ENCODE measurements at regions not wholly inside any gene's neighbourhood (a gene's known extent, or its start where the extent isn't known, plus 50 kb on each side); places are given as distances from the start of the nearest gene placed in this dataset.

DNA sequence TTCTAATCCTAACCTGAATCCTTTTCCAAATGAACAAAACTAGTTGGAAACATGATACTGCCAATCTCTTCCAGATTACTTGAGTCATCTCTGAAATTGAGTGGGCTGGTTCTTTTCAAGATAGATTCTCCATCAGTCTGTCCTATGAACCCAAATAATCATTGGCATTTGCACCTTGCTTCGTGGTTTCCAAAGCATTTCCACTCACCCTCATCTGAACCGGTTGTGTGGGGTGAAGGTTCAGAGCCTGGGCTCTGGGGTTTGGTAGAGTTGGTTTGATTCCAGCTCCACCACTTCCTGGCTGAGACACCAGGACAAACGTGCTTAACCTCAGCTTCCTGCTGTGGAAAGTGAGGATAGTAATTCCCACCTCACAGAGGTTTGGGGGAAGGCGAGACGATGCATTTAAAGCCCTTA is 206.4 kb upstream of the E2F8 start:
- peak in 1 of 2 donors; percentile 41 for DNase-seq (ENCODE audit: low read depth in 2 of 2)
- no peak overlapping the region for H3K4me3 ChIP-seq (replicated peaks in 1 of 2; ENCODE audit: low read depth in 2 of 2, low read length in 2 of 2)
- TF ChIP-seq CTCF (IDR thresholded peaks at IDR 0.05; ENCODE audit: low read depth, low read length): no peak

DNA sequence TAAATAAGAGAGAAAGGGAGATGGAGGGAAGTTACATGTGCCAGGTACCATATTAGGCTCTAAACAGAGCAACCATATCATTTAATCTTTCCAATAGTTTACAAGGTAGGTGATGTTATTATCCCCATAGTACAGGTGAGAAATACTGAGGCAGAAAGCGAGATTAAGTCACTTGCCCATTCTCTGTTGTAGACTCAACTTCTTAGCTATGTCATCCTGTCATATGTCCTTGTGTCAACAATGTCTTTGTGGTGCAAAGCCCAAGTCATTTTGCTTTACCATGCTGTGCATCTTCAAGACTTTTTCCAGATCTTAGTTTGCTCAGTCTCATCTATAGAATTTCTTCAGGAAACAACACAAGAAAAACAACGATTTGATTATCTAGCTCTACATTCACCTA is 205.0 kb upstream of the E2F8 start:
- no peak for TF ChIP-seq CTCF (IDR thresholded peaks at IDR 0.05; ENCODE audit: low read depth, low read length)
- no peak overlapping the region for H3K4me3 ChIP-seq (replicated peaks in 1 of 2; ENCODE audit: low read depth in 2 of 2, low read length in 2 of 2)
- DNase-seq (ENCODE audit: low read depth in 2 of 2): no peak

- no peak overlapping the region for H3K4me3 ChIP-seq (replicated peaks in 1 of 2; ENCODE audit: low read depth in 2 of 2, low read length in 2 of 2)
- peak; percentile 41 to 69 for DNase-seq (ENCODE audit: low read depth in 2 of 2)
- TF ChIP-seq CTCF (IDR thresholded peaks at IDR 0.05; ENCODE audit: low read depth, low read length): no peak
Observed at GRCh38 chr11:19444231-19444630, 203.5 kb upstream of the E2F8 start.

GRCh38 chr11:19442554-19442910 is 201.8 kb upstream of the E2F8 start:
- no peak overlapping the region for H3K4me3 ChIP-seq (replicated peaks in 1 of 2; ENCODE audit: low read depth in 2 of 2, low read length in 2 of 2)
- DNase-seq (ENCODE audit: low read depth in 2 of 2): no peak
- TF ChIP-seq CTCF (IDR thresholded peaks at IDR 0.05; ENCODE audit: low read depth, low read length): no peak

DNA sequence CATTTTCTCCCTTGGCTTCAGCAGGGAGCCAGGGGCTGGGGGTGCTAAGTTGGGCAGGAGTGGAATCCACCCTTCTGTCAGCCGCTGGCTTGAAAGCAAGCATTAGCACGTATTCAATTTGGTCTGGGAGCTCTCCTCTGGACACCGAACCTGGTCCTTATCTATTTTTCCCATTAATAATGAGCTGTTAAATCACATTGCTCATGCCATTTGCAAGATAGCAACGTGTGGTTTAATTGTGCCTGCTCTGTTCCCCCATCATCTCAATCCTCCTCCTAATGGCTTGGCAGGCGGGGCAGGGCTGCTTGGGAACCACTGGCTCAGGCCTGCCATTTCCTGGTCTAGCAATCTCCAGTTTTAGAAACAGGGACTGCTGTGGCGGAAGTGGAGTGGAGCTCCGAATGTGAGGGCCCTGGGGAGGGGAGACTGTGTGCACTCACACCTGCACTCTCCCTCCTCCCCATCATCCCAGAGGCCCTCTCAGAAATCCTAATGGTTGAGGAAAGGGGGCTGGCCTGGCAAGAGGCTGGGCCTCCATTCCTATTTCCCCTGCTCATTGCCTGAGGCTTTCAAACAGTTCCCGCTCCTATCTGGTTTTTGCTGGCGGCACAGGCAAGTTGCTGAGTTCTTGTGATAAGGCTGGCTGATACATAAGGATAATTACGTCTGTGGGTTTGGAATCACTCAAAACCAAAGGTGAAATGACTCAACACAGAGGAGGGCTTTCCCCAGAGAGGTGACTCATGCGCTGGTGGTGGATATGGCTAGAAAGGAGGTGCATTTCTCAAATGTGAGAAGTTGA is 201.2 kb upstream of the E2F8 start:
- peak; percentile 96 to 97 for DNase-seq (ENCODE audit: low read depth in 2 of 2)
- TF ChIP-seq CTCF (IDR thresholded peaks at IDR 0.05; ENCODE audit: low read depth, low read length): no peak
- peak overlapping the region in 1 of 2 donors; percentile 4 for H3K4me3 ChIP-seq (replicated peaks in 1 of 2; ENCODE audit: low read depth in 2 of 2, low read length in 2 of 2)

- no peak for TF ChIP-seq CTCF (IDR thresholded peaks at IDR 0.05; ENCODE audit: low read depth, low read length)
- no peak overlapping the region for H3K4me3 ChIP-seq (replicated peaks in 1 of 2; ENCODE audit: low read depth in 2 of 2, low read length in 2 of 2)
- no peak for DNase-seq (ENCODE audit: low read depth in 2 of 2)
Observed at GRCh38 chr11:19441288-19441687, 200.5 kb upstream of the E2F8 start.

DNA sequence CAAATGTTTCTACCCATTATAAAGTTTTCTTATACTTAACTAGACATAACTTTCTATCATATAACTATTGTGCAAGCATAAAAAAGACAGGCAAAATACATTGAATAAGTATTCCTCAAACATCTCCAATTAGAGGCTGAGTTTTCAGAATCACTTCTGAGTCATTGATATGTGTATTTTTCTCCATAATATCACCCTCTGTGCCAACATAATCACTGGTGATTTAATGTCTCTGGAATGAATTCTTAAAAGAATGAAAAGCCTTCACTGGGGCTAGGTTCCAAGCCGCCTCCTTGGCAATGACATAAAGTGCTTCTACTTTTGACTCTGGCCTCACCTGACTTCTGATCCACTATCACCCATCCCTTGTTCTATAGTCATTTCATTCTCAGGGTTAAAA is 197.0 kb upstream of the E2F8 start:
- H3K4me3 ChIP-seq (replicated peaks in 1 of 2; ENCODE audit: low read depth in 2 of 2, low read length in 2 of 2): no peak overlapping the region
- DNase-seq (ENCODE audit: low read depth in 2 of 2): peak; percentile 74 to 90
- TF ChIP-seq CTCF (IDR thresholded peaks at IDR 0.05; ENCODE audit: low read depth, low read length): no peak
